IMR-90 (cell line): ENCODE measurements at regions not wholly inside any gene's neighbourhood (a gene's known extent, or its start where the extent isn't known, plus 50 kb on each side); places are given as distances from the start of the nearest gene placed in this dataset.

Source experiments
- ATAC-seq: fragments of 200-7000 bp; cut with Tn5 transposase; 2 replicates; pipeline ENCODE4 v1.9.1; 2020; ENCODE audit warnings: low read depth, mild to moderate bottlenecking, moderate library complexity
- BruUV-seq: library from RNA; stranded (reverse); fragments of 400-500 nt; replicated peaks from 2 replicates; lab custom pipeline; 2021; lab: Mats Ljungman, UMichigan
- CTCF ChIA-PET: fragments of 300-600 bp; formaldehyde crosslinking; extraction: SDS; loops from one replicate; lab custom pipeline; 2021; ENCODE audit warnings: antibody characterized with exemption; lab: Yijun Ruan, JAX
- POLR2A ChIA-PET: fragments of 300-600 bp; sonication (Branson Sonifier 250); formaldehyde crosslinking; loops from one replicate; lab custom pipeline; 2022; ENCODE audit warnings: antibody characterized with exemption; ENCODE audit not compliant: unreplicated experiment; lab: Charles Lee
- DNase-seq: peaks from one replicate; pipeline ENCODE4 v3.0.0; 2013
- H2AFZ ChIP-seq: replicated peaks from 2 replicates; pipeline ENCODE3; 2013; ENCODE audit warnings: low read length, mild to moderate bottlenecking; ENCODE audit not compliant: poor library complexity
- H2AK5ac ChIP-seq: 2 replicates; pipeline ENCODE4 v1.6.1; 2013; ENCODE audit warnings: low read depth, low read length, inconsistent platforms
- H2AK9ac ChIP-seq: replicated peaks from 2 replicates; pipeline ENCODE3; 2013; ENCODE audit warnings: mild to moderate bottlenecking, low read depth, low read length, moderate library complexity; ENCODE audit not compliant: poor library complexity
- H2BK120ac ChIP-seq: 2 replicates; pipeline ENCODE4 v1.6.1; 2013; ENCODE audit warnings: low read depth, low read length, inconsistent platforms
- H2BK15ac ChIP-seq: 3 replicates; pipeline ENCODE4 v1.6.1; 2013; ENCODE audit warnings: low read depth, low read length, inconsistent platforms
- H2BK20ac ChIP-seq: 2 replicates; pipeline ENCODE4 v1.6.1; 2013; ENCODE audit warnings: low read depth, mild to moderate bottlenecking, inconsistent platforms, low read length, moderate library complexity
- H2BK5ac ChIP-seq: 2 replicates; pipeline ENCODE4 v1.6.1; 2013; ENCODE audit warnings: mild to moderate bottlenecking, low read depth, low read length, inconsistent platforms; ENCODE audit not compliant: poor library complexity, severe bottlenecking
- H3K14ac ChIP-seq: replicated peaks from 2 replicates; pipeline ENCODE4 v1.6.1; 2013; ENCODE audit warnings: low read depth, low read length, inconsistent platforms
- H3K18ac ChIP-seq: 2 replicates; pipeline ENCODE4 v1.6.1; 2013; ENCODE audit warnings: low read depth, low read length, control low read depth
- H3K23ac ChIP-seq: 2 replicates; pipeline ENCODE4 v1.6.1; 2013; ENCODE audit warnings: low read depth, low read length, inconsistent platforms
- H3K27ac ChIP-seq: 2 replicates; pipeline ENCODE4 v1.5.1; 2013; ENCODE audit warnings: mild to moderate bottlenecking, control low read depth, low read length; ENCODE audit not compliant: insufficient read depth
- H3K27me3 ChIP-seq: 2 replicates; pipeline ENCODE4 v1.6.1; 2013; ENCODE audit warnings: low read length; ENCODE audit not compliant: control insufficient read depth, insufficient read depth
- H3K36me3 ChIP-seq: 2 replicates; pipeline ENCODE4 v1.6.1; 2013; ENCODE audit warnings: low read length, mixed read lengths; ENCODE audit not compliant: control insufficient read depth, insufficient read depth
- H3K4ac ChIP-seq: 2 replicates; pipeline ENCODE4 v1.6.1; 2013; ENCODE audit warnings: low read depth, low read length, inconsistent platforms
- H3K4me1 ChIP-seq: 2 replicates; pipeline ENCODE4 v1.6.1; 2013; ENCODE audit warnings: low read length, mixed read lengths; ENCODE audit not compliant: control insufficient read depth, insufficient read depth
- H3K4me2 ChIP-seq: 2 replicates; pipeline ENCODE4 v1.6.1; 2013; ENCODE audit warnings: low read depth, mild to moderate bottlenecking, control low read depth, low read length, moderate library complexity
- H3K4me3 ChIP-seq: 2 replicates; pipeline ENCODE4 v1.5.1; 2013; ENCODE audit warnings: low read depth, mild to moderate bottlenecking, control low read depth, low read length, moderate library complexity; ENCODE audit not compliant: insufficient read depth
- H3K56ac ChIP-seq: 2 replicates; pipeline ENCODE4 v1.6.1; 2013; ENCODE audit warnings: low read length, inconsistent platforms; ENCODE audit not compliant: insufficient read depth; ENCODE audit errors: extremely low read depth
- H3K79me1 ChIP-seq, 2 experiments: 2 replicates each; pipeline ENCODE4 v1.6.1; 2013; ENCODE audit warnings: low read length in 2 of 2, inconsistent platforms in 1 of 2, low read depth in 1 of 2
- H3K9ac ChIP-seq: 2 replicates; pipeline ENCODE4 v1.6.1; 2013; ENCODE audit warnings: low read depth, low read length, control low read depth
- H3K9me1 ChIP-seq: 2 replicates; pipeline ENCODE4 v1.6.1; 2013; ENCODE audit warnings: low read length, inconsistent platforms; ENCODE audit not compliant: insufficient read depth
- H3K9me3 ChIP-seq: 2 replicates; pipeline ENCODE4 v1.6.1; 2013; ENCODE audit warnings: low read length; ENCODE audit not compliant: control insufficient read depth, insufficient read depth
- H4K20me1 ChIP-seq: 2 replicates; pipeline ENCODE4 v1.6.1; 2013; ENCODE audit warnings: low read length, inconsistent platforms; ENCODE audit not compliant: insufficient read depth
- H4K5ac ChIP-seq: 2 replicates; pipeline ENCODE4 v1.6.1; 2013; ENCODE audit warnings: mild to moderate bottlenecking, low read depth, low read length, control low read depth
- H4K8ac ChIP-seq, 2 experiments: 2 replicates each; pipeline ENCODE4 v1.6.1; 2013; ENCODE audit warnings: low read depth in 2 of 2, low read length in 2 of 2, control low read depth in 1 of 2, inconsistent platforms in 1 of 2
- H4K91ac ChIP-seq: 2 replicates; pipeline ENCODE4 v1.6.1; 2013; ENCODE audit warnings: low read depth, low read length, inconsistent platforms; ENCODE audit not compliant: insufficient read depth
- NFE2L2 ChIP-seq: fragments of 150-350 bp; IDR thresholded peaks from 2 replicates; pipeline ENCODE4 v1.6.1; 2016; ENCODE audit warnings: low read depth, mild to moderate bottlenecking, low read length
- WGBS, 2 experiments: methylation state at CpG; one replicate each; pipeline versions ENCODE4 v1.1.5 to v1.1.7; 2013; ENCODE audit warnings: missing lambda C conversion rate in 2 of 2; ENCODE audit not compliant: insufficient read length in 1 of 2; ENCODE audit errors: extremely low coverage in 2 of 2; 5-methylcytosine and 5-hydroxymethylcytosine counted together
- dilution Hi-C: fragments of 300-500 bp; cut with HindIII; formaldehyde crosslinking; loops from one replicate; pipeline ENCODE4 v1.14.3; 2018; ENCODE audit warnings: low sequenced_read_pairs; ENCODE audit not compliant: unreplicated experiment
- in situ Hi-C: fragments of 300-500 bp; cut with MboI; formaldehyde crosslinking; loops from 3 replicates; pipeline ENCODE4 v1.14.3; 2019; ENCODE audit warnings: low sequenced_read_pairs, inconsistent platforms, mixed read lengths
- intact Hi-C: fragments of 100-400 bp; cut with micrococcal nuclease; formaldehyde crosslinking; loops from 2 replicates; pipeline ENCODE4 v1.10.0; 2022

- in situ Hi-C loops = no loop called here
- CTCF ChIA-PET = no interaction called here
- DNase-seq = no peak
These were observed 863.3 kb downstream of the UQCRFS1 start for GRCh38 chr19:28349604-28350003.

More at GRCh38 chr19:28349604-28350003, 863.3 kb downstream of the UQCRFS1 start:
- H2BK15ac ChIP-seq = no peak overlapping the region
- no peaks in the 10 kb centered on the region for H4K20me1 ChIP-seq
- no peak overlapping the region for H3K4ac ChIP-seq
- no peak overlapping the region for H2BK120ac ChIP-seq
- dilution Hi-C loops (no loop called here), intact Hi-C loops (no loop called here)
- no peak overlapping the region for H3K4me2 ChIP-seq
- no peak overlapping the region for H2AK5ac ChIP-seq
- no peak overlapping the region for H4K5ac ChIP-seq
- TF ChIP-seq NFE2L2 = no peak
- POLR2A ChIA-PET = no interaction called here
- peaks cover 28% of the 10 kb centered on the region for H3K9me3 ChIP-seq
- H2AFZ ChIP-seq = no peak overlapping the region
- no peaks in the 10 kb centered on the region for H3K4me1 ChIP-seq
- no CpG with 5 or more reads among the region's 2 CpGs for WGBS, 2 experiments
- no peak overlapping the region for H3K56ac ChIP-seq
- no peaks in the 10 kb centered on the region for H3K36me3 ChIP-seq
- H4K8ac ChIP-seq = no peak overlapping the region
- no peak overlapping the region for H3K27ac ChIP-seq
- H3K79me1 ChIP-seq = no peaks in the 10 kb centered on the region
- H2BK5ac ChIP-seq = no peak overlapping the region
- BruUV-seq = no TSS peak
- no peak overlapping the region for H3K23ac ChIP-seq
- ATAC-seq = no peak
- H4K91ac ChIP-seq = no peak overlapping the region
- no peak overlapping the region for H3K4me3 ChIP-seq
- H3K18ac ChIP-seq = no peak overlapping the region
- H2AK9ac ChIP-seq = no peak overlapping the region
- H3K14ac ChIP-seq = no peak overlapping the region
- H2BK20ac ChIP-seq = no peak overlapping the region
- no peak overlapping the region for H3K9ac ChIP-seq
- no peaks in the 10 kb centered on the region for H3K27me3 ChIP-seq
- H3K9me1 ChIP-seq = no peaks in the 10 kb centered on the region
